GM19397 (cell line): ENCODE measurements at regions not wholly inside any gene's neighbourhood (a gene's known extent, or its start where the extent isn't known, plus 50 kb on each side); places are given as distances from the start of the nearest gene placed in this dataset.
"Not testable (repeated sequence)": the region's sequence is repeated elsewhere in the genome, so short reads cannot be mapped to it uniquely, and the experiment has no call there.

Source experiments
- ATAC-seq: cut with Tn5 transposase; IDR thresholded peaks from one replicate; pipeline ENCODE4 v1.9.1; 2021; ENCODE audit warnings: mild to moderate bottlenecking, moderate library complexity; ENCODE audit not compliant: unreplicated experiment

DNA sequence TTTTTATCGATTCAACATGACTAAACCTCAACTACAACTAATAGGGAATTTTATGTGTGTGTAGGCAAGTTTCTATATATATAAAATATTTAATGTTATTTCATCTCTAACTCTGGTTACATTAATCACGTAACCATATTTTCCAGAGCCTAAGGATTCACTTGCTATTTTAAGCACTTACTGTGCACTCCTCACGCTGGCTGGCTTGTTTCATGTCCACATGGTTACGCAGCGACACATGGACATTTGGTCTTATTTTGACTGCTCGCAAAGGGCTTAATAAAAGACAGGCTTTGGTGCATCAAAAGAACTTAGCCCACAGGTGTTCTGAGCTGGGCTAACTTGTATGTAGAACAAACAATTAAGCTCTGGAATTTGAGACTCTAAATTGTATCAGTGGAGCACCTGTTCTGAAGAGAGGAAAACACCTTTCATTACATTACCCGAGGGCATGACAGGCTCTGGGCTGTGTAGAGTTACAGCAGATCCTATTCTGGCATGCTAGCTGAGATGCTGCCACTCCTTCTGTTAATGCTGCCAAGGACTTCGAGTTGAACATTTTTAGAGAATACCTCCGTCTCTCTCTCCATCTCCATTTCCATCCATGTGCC, 130.0 kb upstream of the NR2F2 start:
- ATAC-seq: no peak

DNA sequence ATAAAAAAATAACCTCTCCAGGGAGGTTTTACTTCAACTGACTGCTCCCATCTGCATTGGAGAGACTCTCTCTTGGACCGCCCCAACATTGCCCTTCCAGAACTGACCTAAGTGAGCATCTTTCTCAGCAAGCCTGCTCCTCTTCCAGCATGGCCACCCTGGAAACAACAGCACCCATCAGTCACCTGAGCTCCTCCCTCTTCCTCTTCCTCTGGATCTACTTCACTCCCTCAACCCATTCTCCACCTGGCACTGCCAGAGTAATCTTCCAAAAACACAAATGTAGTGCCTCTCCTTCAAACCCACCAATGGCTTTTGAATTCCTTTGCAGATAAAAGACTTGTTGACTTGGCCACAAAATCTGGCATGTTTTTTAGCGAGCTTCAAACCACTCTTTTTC, 128.8 kb upstream of the NR2F2 start:
- no peak for ATAC-seq

DNA sequence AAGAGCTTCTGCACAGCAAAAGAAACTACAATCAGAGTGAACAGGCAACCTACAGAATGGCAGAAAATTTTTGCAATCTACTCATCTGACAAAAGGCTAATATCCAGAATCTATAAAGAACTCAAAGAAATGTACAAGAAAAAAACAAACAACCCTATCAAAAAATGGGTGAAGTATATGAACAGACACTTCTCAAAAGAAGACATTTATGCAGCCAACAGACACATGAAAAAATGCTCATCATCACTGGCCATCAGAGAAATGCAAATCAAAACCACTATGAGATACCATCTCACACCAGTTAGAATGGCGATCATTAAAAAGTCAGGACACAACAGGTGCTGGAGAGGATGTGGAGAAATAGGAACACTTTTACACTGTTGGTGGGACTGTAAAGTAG, 124.9 kb upstream of the NR2F2 start:
- not testable (repeated sequence) for ATAC-seq

DNA sequence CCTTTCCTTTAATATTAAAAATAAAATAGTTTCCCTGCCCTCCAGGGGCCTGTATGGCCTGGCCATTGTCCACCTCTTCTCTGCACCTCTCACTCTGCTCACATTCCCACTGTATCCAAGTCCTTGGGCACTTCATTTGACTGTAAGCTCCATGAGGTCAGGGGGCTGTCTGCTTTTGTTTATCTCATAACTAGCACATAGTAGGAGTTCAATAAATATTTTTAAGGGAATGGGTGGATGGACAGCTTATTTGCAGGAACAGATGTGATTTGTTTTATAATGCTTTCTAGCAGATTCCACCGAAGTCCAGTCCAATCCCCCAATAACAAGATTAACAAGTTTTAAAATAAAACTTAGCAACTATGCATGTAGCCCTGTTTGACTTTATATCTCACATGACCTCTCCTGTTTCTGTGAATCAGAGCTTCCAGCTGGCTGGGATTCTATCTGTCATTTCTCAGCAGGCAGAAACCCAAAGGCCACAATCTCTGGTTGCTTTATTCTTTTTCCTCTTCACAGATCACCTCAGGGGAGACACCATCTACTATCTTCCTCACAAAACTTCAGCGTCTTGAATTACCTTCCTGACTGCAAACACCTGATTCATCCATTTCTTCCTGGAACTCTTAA, 123.0 kb upstream of the NR2F2 start:
- no peak for ATAC-seq

DNA sequence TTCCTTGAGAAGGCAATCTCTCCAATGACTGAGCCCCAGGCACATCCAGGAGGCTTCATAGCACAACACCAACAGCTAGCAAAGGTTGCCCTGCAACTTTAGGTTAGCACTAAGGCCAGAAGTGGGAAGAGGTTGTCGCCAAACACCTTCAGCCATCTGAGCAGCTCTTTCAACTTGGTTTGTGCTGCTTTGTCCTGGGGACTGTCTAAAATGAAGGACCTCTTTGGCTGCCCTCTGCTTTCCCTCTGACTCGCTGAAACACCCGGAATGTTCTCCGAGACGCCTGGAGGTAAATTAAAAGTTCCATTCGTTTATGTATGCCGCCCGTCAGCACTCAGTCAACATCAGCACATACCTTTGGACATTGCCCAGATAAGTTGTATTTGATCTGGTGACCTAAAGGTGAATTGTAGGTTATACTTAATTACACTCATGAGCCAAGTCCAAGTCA, 121.2 kb upstream of the NR2F2 start:
- ATAC-seq: no peak

DNA sequence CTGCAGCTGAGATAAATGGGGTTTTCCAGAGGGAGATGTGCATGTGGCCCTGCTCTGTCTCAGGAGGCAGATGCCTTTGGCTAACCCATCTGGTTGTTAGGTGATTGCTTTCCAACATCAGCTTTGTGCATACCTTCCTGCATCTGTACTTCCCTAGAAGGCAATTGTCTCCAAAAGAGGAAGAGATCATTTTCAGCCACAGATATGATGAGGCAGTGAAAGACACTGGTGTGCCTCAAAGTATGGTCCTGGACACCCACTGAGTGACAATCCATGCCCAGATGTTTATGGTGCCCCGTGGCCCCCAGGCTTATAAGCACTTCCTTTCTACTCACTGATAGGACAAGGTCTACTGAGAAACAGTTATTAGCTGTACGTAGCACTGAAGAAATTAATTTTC, 117.5 kb upstream of the NR2F2 start:
- no peak for ATAC-seq

DNA sequence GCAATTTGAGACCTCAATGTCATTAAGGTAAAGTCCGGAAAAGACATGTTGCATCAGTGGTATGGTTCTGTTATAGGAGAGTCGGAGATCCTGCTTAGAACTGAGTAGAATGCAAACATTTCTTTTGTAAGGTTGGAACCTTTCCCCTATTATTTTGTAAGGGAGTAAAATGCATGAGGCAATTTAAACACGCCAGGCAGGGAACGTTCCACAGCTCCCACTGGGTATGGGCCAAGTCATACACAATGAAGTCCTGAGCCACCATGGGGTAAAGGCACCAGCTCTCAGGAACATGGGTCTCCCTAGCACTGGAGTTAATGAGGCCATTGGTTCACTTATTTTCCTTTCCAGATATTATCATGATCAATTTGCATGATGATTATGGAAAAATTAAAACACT, 116.6 kb upstream of the NR2F2 start:
- ATAC-seq: no peak

DNA sequence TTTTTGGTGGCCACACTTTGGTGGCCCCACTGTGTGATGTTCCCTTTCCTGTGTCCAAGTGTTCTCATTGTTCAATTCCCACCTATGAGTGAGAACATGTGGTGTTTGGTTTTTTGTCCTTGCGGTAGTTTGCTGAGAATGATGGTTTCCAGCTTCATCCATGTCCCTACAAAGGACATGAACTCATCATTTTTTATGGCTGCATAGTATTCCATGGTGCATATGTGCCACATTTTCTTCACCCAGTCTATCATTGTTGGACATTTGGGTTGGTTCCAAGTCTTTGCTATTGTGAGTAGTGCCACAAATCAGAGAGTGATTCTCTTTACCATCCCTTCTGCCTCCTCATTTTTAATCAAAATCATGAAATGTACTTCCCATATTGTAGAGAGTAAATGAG, 114.0 kb upstream of the NR2F2 start:
- ATAC-seq: not testable (repeated sequence)

DNA sequence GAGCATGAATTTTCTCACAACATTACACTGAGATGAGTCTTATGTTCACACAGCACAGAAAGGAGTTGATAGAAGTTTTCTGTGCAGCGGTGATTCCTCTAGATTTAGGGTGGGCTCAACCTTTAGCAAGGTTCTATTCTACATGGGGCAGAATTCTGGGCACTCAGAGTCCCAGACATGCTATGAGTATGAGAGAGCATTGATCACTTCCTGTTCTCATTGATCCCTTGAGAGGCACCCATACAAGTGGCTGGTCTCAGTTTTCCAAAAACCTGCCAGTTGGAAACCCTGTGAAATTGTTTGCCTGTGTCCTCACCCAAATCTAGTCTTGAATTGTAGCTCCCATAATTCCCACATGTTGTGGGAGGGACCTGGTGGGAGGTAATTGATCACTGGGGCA, 112.5 kb upstream of the NR2F2 start:
- peak; percentile 54 for ATAC-seq

DNA sequence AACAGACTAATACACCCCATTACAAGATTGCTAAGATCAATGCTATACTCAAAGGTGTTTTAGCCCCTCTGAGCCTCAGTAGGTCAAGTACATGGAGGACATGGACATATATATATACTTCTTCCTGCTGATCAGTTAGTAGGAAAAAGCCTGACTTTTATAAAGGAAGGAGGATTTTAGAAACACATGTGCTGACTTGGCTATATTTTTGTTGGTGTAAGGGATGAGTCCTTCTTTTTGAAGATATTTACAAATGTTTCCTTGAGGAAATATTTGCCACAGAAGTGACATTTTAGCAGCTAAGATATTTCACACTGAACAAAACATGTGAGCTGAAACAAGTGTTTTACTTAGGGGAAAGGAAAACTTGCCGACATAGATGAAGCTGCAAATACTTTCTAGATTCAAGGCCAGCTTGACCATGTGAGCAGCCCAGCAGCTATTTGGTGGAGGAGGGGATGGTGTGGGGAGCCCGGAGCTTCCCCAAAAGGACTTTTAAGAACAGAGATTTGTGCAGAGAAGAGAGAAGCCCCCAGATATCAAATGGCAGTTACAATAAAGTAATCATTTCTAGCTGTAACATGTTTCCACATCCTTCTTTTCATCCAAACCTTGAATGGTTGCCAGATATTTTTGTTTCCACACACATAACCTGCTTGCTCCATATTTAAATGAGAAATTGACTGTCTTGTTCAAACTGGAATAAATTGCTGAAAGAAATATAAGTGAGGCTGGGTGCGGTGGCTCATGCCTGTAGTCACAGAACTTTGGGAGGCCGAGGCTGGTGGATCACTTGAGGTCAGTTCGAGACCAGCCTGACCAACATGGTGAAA, 111.7 kb upstream of the NR2F2 start:
- no peak for ATAC-seq

DNA sequence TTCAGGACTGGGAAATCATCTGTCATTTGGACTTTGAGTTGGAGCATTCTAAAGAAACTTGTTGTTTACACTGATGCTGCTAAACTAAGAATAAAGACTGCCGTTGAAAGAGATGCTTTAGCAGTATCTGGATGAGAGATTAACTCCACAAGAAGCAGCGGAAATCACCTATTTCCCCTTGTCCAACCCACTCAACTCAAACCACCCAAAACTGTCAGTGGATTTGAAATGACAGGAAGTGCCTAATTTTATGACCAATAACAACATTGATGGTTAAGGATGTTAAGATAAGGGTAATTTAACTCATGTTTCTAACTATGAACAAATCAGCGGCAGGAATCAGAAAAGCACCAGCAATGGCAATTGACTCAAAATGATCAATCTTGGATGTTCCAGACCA, 110.8 kb upstream of the NR2F2 start:
- ATAC-seq: no peak

DNA sequence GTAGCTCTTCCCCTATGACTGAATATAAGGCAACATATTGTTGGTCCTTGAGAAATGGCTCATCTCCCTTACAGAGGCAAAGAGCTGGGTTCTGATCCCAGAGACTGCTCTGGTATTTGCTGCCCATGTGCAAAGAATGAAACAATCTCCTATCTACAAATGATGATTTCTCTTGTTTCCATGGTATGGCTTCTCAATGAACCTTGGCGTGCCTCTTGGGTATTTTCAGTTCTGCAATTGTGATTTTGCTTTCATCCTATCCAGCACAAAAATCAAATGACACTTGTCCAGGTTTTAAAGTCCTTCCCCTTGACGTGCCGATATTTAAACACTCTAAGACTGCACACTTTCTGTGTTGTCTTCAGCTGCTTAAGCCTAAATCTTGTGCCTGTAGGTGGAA, 109.8 kb upstream of the NR2F2 start:
- ATAC-seq: no peak

DNA sequence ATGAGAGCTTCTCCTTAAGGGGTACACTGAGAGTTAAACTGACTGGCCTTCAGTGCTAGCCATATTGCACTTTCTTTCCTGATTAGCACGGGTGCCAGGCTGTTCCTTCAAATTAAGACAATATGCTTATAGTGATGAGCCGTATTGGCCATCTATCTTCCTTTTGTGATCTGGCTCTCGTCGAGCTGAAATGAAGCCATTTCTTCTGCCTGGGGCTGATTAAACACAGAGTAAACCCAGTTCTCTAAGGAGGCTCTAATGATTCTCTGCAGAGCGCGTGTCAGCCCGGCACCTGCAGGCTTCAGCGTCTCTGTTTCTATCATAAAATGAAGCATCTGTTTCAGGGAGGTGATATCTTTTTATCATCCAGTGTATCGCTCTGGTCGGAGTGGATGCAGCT, 107.5 kb upstream of the NR2F2 start:
- ATAC-seq: no peak

DNA sequence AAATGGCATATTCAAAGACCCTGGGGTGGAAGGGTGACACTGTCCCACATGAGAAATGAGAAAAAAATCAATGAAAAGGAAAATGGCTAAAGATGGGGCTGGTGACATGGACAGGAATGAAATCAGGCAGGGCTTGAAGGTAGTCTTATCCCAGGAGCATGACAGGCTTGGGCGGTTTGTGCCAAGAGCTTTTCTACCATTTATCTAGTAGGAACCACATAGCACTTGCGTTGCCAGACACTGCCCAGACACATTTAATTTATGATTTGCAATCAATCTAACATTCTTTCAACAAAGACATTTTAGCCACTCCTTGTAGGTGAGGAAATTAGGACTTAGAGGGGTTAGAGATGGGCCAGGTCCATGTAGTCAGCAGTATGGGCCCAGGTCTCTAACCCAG, 106.6 kb upstream of the NR2F2 start:
- no peak for ATAC-seq

DNA sequence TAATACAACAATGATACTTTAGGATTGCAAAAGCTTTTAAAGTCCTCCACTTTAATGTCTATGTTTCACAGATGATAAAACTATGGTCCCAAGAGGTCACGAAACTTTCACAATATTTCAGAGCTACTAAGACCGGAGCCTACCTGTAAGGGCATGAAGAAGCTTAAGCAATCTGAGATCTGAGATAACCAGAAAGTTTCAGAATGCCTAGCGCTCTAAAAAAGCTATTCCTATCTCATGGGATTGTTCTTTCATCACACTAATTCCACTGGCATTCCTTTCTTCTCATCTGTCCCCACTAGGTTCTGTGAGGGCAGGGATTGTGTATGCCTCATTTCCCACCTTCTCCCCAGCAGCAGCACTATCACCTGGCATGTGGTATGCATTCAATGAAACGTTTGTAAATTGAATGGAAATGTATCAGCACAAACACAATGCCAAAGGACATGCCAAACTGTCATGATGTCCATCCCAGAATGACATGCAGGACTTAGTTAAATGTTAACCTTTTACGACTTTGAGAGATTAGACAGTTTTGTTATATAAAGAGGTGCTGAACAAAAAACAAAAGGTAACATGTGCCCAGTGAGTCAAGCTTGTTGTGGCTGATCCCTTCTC, 104.7 kb upstream of the NR2F2 start:
- ATAC-seq: no peak

DNA sequence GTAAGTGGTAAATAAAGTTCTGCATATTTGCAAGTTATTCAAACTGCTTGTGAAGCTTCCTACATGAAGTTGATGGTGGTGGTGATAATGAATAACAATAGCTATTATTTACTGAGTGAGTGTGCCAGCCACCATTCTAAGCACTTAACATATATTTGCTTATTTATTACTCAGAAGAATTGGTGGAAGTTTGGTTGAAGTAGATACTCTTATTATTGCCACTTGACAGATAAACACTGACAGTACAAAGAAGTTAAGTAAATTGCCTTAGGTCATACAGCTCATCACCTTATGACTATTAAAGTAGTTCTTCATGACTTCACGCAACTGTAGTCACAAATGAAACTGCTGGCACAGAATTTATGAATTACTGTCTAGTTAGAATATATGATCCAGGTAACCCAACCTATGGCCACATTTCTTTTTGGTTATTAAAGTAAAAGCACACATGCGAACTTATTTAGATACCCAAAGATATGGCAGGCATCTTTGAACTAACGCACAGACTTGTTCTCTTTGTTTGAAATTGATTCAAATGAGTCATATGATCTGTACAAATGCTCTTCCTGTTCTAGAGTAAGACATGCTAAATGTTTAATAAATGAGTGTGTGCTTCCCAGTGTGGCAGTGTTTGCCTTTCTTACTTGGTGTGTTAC, 99.8 kb upstream of the NR2F2 start:
- ATAC-seq: no peak

DNA sequence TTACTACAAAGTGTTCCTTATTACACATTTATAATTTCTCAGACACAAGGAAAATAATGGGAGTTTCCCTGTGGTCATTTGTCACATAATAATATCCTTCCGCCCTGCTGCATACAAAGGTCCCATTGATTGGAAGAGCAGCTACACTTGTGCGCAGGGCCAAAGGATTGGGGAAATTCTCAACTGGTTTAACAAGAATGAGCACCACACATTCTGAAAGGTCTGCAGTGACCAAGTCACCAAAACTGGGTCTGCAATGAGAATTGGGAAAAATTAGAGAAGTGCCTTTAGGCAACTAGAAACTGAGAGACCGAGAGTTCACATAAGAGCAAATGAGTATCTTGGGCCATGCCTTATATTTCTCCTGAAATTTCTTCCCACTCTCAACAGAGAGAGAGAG, 98.2 kb upstream of the NR2F2 start:
- no peak for ATAC-seq

DNA sequence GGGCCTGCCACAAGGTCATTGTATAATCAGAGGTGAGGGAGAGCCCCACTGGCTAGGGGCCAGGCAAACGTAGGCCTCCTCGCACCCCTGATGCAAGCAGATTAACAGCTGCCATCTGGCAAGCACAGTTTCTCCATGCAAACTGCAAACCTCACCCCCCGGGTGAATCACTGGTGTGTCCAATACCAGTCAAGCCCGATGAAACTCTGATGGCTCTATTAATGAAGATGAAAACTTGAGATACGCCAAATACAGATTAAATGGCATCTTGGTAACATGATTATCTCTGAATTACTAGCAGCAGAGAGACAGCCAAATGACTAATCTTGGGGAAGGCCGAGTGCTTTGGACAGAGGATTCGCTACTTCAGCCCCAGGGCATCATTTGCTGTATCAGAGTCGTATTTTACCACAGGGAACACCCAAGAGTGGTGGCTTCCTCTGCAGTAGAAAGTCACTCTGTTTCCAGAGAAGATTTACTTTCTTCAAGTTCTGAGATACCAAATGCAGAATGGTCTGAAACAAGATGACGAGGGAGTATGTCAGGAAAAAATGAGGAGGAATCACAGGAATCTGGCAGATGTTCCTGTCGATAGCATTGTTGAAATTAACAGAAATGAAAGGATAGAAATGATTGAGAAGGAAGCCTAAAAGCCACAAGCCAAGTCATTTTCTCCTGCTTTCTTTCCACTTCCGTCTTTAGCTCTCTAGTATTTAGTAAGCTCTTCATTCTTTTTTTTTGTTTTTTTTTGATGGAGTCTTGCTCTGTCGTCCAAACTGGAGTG, 96.2 kb upstream of the NR2F2 start:
- no peak for ATAC-seq

DNA sequence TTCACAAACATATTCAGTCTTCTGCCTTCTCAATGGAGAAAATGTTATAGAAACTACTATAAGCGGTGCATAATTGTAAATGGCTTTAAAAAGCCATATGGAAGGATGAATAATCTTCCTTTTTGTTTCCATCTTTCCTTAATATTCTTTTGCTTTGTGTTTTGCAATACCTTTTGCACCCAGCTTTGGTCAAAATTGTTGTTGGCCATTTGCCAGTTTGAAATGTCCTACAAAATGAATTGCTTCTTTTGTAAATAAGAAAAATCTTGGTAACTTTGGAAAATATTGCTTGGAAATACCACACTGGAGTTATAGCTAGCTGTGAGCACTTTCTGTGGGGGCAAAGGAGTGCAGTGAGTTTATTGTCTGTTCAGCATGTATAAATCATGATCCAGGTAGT, 93.5 kb upstream of the NR2F2 start:
- ATAC-seq: no peak

DNA sequence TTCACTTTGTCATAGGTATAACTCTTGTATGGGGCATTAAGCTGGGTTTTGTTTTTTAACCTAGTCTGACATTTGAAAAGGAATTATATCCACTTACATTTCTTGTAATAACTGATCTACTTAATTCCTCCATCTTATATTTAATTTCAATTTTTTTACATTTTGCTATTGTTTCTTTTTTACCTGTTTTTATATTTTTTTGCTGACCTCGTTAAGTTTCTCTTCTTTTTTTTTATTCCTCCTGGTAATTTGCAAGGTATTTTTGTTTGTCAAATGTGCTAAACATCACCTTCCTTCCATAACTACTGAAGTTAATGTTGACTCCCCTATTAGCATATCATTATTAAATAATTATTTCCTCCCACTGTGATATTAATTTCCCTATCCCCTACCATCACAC, 87.7 kb upstream of the NR2F2 start:
- ATAC-seq: no peak
